Smooth muscle cell (in vitro differentiated cells): ENCODE measurements at regions not wholly inside any gene's neighbourhood (a gene's known extent, or its start where the extent isn't known, plus 50 kb on each side); places are given as distances from the start of the nearest gene placed in this dataset.

Source experiments
- DNase-seq: peaks from one replicate; lab custom pipeline; 2025; ENCODE audit not compliant: unreplicated experiment; lab: John Stamatoyannopoulos, UW
- H2AFZ ChIP-seq: fragments of 200-600 bp; sonication (generic); 2 replicates; pipeline ENCODE4 v1.6.0; 2016; ENCODE audit warnings: antibody characterized with exemption, low read depth, mild to moderate bottlenecking
- H3F3A ChIP-seq: fragments of 200-600 bp; sonication (generic); 2 replicates; pipeline ENCODE4 v1.6.0; 2017; ENCODE audit warnings: antibody characterized with exemption, low read depth
- H3K27ac ChIP-seq: fragments of 200-600 bp; sonication (generic); 2 replicates; pipeline ENCODE4 v1.5.1; 2016; ENCODE audit warnings: low read depth, mild to moderate bottlenecking
- H3K27me3 ChIP-seq: fragments of 200-600 bp; sonication (generic); 2 replicates; pipeline ENCODE4 v1.6.1; 2016; ENCODE audit warnings: low read depth, mild to moderate bottlenecking
- H3K36me3 ChIP-seq: fragments of 200-600 bp; sonication (generic); 2 replicates; pipeline ENCODE4 v1.5.1; 2016; ENCODE audit warnings: low read depth
- H3K4me1 ChIP-seq: fragments of 200-600 bp; sonication (generic); 2 replicates; pipeline ENCODE4 v1.5.1; 2016; ENCODE audit warnings: low read depth
- H3K4me2 ChIP-seq: fragments of 200-600 bp; sonication (generic); 2 replicates; pipeline ENCODE4 v1.6.0; 2016; ENCODE audit warnings: mild to moderate bottlenecking
- H3K4me3 ChIP-seq: fragments of 200-600 bp; sonication (generic); 2 replicates; pipeline ENCODE4 v1.5.1; 2016; ENCODE audit warnings: mild to moderate bottlenecking
- H3K79me2 ChIP-seq: fragments of 200-600 bp; sonication (generic); 2 replicates; pipeline ENCODE4 v1.6.0; 2016; ENCODE audit warnings: low read depth, mild to moderate bottlenecking
- H3K9ac ChIP-seq: fragments of 200-600 bp; sonication (generic); 2 replicates; pipeline ENCODE4 v1.6.0; 2016; ENCODE audit warnings: low read depth
- H3K9me3 ChIP-seq: fragments of 200-600 bp; sonication (generic); replicated peaks from 2 replicates; pipeline ENCODE4 v1.5.1; 2016; ENCODE audit warnings: low read depth
- H4K20me1 ChIP-seq: fragments of 200-600 bp; sonication (generic); 2 replicates; pipeline ENCODE4 v1.6.0; 2016; ENCODE audit warnings: low read depth
- CTCF ChIP-seq: fragments of 200-600 bp; sonication (generic); IDR thresholded peaks from 2 replicates; pipeline ENCODE4 v1.5.1; 2017; ENCODE audit warnings: borderline replicate concordance, mild to moderate bottlenecking, antibody characterized with exemption; ENCODE audit not compliant: insufficient read depth, poor library complexity, severe bottlenecking
- WGBS: methylation state at CpG from one replicate; pipeline ENCODE4 v1.1.7; 2016; ENCODE audit warnings: low lambda C conversion rate; 5-methylcytosine and 5-hydroxymethylcytosine counted together

GRCh38 chr4:123575291-123575690, 178.7 kb downstream of the SPRY1 start:
- Histone ChIP-seq H3F3A (no peaks in the 10 kb centered on the region), H4K20me1 (no peaks in the 10 kb centered on the region), H3K27me3 (no peaks in the 10 kb centered on the region), H3K4me3 (no peak overlapping the region), H3K4me1 (no peaks in the 10 kb centered on the region), H3K9ac (no peak overlapping the region), H2AFZ (peak overlapping the region; percentile 21), H3K79me2 (no peaks in the 10 kb centered on the region), H3K4me2 (no peak overlapping the region), H3K9me3 (peaks cover 2% of the 10 kb centered on the region), H3K36me3 (no peaks in the 10 kb centered on the region), H3K27ac (no peak overlapping the region)
- WGBS, result 86% methylated on average over 4 of the region's 4 CpGs
- DNase-seq, result no peak
- no peak for TF ChIP-seq CTCF

- TF ChIP-seq CTCF, result no peak
- H3K9me3 ChIP-seq, result no peaks in the 10 kb centered on the region
- no peak overlapping the region for H3K4me2 ChIP-seq
- H3K9ac ChIP-seq, result no peak overlapping the region
- WGBS, result 93% methylated on average over 5 of the region's 5 CpGs
- no peak overlapping the region for H2AFZ ChIP-seq
- no peaks in the 10 kb centered on the region for H3K4me1 ChIP-seq
- no peak overlapping the region for H3K27ac ChIP-seq
- H3K27me3 ChIP-seq, result no peaks in the 10 kb centered on the region
- H3K36me3 ChIP-seq, result no peaks in the 10 kb centered on the region
- H3F3A ChIP-seq, result no peaks in the 10 kb centered on the region
- DNase-seq, result no peak
- no peak overlapping the region for H3K4me3 ChIP-seq
- H4K20me1 ChIP-seq, result no peaks in the 10 kb centered on the region
- H3K79me2 ChIP-seq, result no peaks in the 10 kb centered on the region
Measured at GRCh38 chr4:123577225-123577906, 180.8 kb downstream of the SPRY1 start.

GRCh38 chr4:123578276-123579029, 181.9 kb downstream of the SPRY1 start:
- Histone ChIP-seq H3K27me3 (no peaks in the 10 kb centered on the region), H3K9ac (no peak overlapping the region), H3K9me3 (no peaks in the 10 kb centered on the region), H3K79me2 (no peaks in the 10 kb centered on the region), H3K27ac (no peak overlapping the region), H3K4me3 (no peak overlapping the region), H3K4me1 (no peaks in the 10 kb centered on the region), H3F3A (no peaks in the 10 kb centered on the region), H4K20me1 (no peaks in the 10 kb centered on the region), H3K36me3 (no peaks in the 10 kb centered on the region), H3K4me2 (no peak overlapping the region), H2AFZ (no peak overlapping the region)
- WGBS, result 90% methylated on average over 3 of the region's 3 CpGs
- DNase-seq, result no peak
- no peak for TF ChIP-seq CTCF
